GM23338 (cell line): ENCODE measurements at regions not wholly inside any gene's neighbourhood (a gene's known extent, or its start where the extent isn't known, plus 50 kb on each side); places are given as distances from the start of the nearest gene placed in this dataset.

Experiments used
- ATAC-seq: fragments of 200-7000 bp; cut with Tn5 transposase; 3 replicates; pipeline ENCODE4 v1.9.1; 2020
- DNase-seq: peaks from one replicate; pipeline ENCODE4 v3.0.0-alpha.2; 2015; ENCODE audit warnings: low spot score
- H2AFZ ChIP-seq: fragments of 200-600 bp; sonication (generic); 2 replicates; pipeline ENCODE4 v1.8.0; 2016; ENCODE audit warnings: antibody characterized with exemption, mild to moderate bottlenecking, moderate library complexity
- H3F3A ChIP-seq: fragments of 200-600 bp; sonication (generic); replicated peaks from 2 replicates; pipeline ENCODE4 v1.8.0; 2017; ENCODE audit warnings: antibody characterized with exemption, mixed run types, low read depth
- H3K27ac ChIP-seq: fragments of 200-600 bp; sonication (generic); 2 replicates; pipeline ENCODE4 v1.6.1; 2016; ENCODE audit warnings: low read depth
- H3K27me3 ChIP-seq: fragments of 200-600 bp; sonication (generic); 2 replicates; pipeline ENCODE4 v1.8.0; 2016; ENCODE audit warnings: mild to moderate bottlenecking, mixed run types, moderate library complexity; ENCODE audit not compliant: insufficient read depth
- H3K36me3 ChIP-seq: fragments of 200-600 bp; sonication (generic); 2 replicates; pipeline ENCODE4 v1.8.0; 2016; ENCODE audit warnings: mild to moderate bottlenecking; ENCODE audit not compliant: insufficient read depth
- H3K4me1 ChIP-seq: fragments of 200-600 bp; sonication (generic); 2 replicates; pipeline ENCODE4 v1.8.0; 2016; ENCODE audit warnings: mild to moderate bottlenecking, moderate library complexity; ENCODE audit not compliant: insufficient read depth
- H3K4me2 ChIP-seq: fragments of 200-600 bp; sonication (generic); 2 replicates; pipeline ENCODE4 v1.7.1; 2017; ENCODE audit warnings: mixed run types
- H3K4me3 ChIP-seq: fragments of 200-600 bp; sonication (generic); 2 replicates; pipeline ENCODE4 v1.6.1; 2016; ENCODE audit warnings: mixed run types
- H3K79me2 ChIP-seq: fragments of 200-600 bp; sonication (generic); replicated peaks from 2 replicates; pipeline ENCODE4 v1.8.0; 2017; ENCODE audit warnings: mild to moderate bottlenecking; ENCODE audit not compliant: insufficient read depth
- H3K9me2 ChIP-seq: fragments of 200-600 bp; sonication (generic); 2 replicates; pipeline ENCODE4 v1.8.0; 2017; ENCODE audit not compliant: insufficient read depth
- H4K20me1 ChIP-seq: fragments of 200-600 bp; sonication (generic); replicated peaks from 2 replicates; pipeline ENCODE4 v1.8.0; 2017; ENCODE audit warnings: mild to moderate bottlenecking; ENCODE audit not compliant: insufficient read depth
- H3K27ac Mint-ChIP-seq: 2 replicates; pipeline ENCODE4 v1.8.0; 2020; ENCODE audit warnings: inconsistent platforms, mild to moderate bottlenecking, moderate library complexity, mixed read lengths
- H3K27me3 Mint-ChIP-seq: 3 replicates; pipeline ENCODE4 v1.8.0; 2022; ENCODE audit warnings: low read depth, mild to moderate bottlenecking, moderate library complexity, mixed read lengths, inconsistent platforms; ENCODE audit not compliant: insufficient read depth, poor library complexity
- H3K36me3 Mint-ChIP-seq: 3 replicates; pipeline ENCODE4 v1.8.0; 2021; ENCODE audit warnings: low read depth, mild to moderate bottlenecking, inconsistent platforms, moderate library complexity, mixed read lengths
- H3K4me1 Mint-ChIP-seq: 3 replicates; pipeline ENCODE4 v1.8.0; 2020; ENCODE audit warnings: mild to moderate bottlenecking, inconsistent platforms, mixed read lengths
- H3K4me3 Mint-ChIP-seq: 3 replicates; pipeline ENCODE4 v1.8.0; 2021; ENCODE audit warnings: moderate library complexity, mild to moderate bottlenecking, inconsistent platforms, mixed read lengths
- H3K9me3 Mint-ChIP-seq: 3 replicates; pipeline ENCODE4 v1.8.0; 2020; ENCODE audit warnings: moderate library complexity, mild to moderate bottlenecking, inconsistent platforms, mixed read lengths
- CREB1 ChIP-seq: fragments of 250-450 bp; sonication (Bioruptor Pico); IDR thresholded peaks from 2 replicates; pipeline ENCODE4 v1.5.0; 2020; ENCODE audit warnings: low read depth, mild to moderate bottlenecking, moderate library complexity
- EZH2 ChIP-seq: fragments of 200-600 bp; sonication (generic); IDR thresholded peaks from one replicate; pipeline ENCODE4 v1.8.0; 2017; ENCODE audit warnings: antibody characterized with exemption, mild to moderate bottlenecking, low read depth; ENCODE audit not compliant: unreplicated experiment
- EZH2phosphoT487 ChIP-seq: fragments of 200-600 bp; sonication (generic); IDR thresholded peaks from one replicate; pipeline ENCODE4 v1.8.1; 2018; ENCODE audit warnings: antibody characterized with exemption; ENCODE audit not compliant: unreplicated experiment
- JUNB ChIP-seq: IDR thresholded peaks from one replicate; pipeline ENCODE4 v1.6.1; 2016; ENCODE audit warnings: antibody characterized with exemption; ENCODE audit not compliant: unreplicated experiment
- NANOG ChIP-seq: IDR thresholded peaks from 2 replicates; pipeline ENCODE4 v1.6.1; 2016; ENCODE audit warnings: antibody characterized with exemption, borderline replicate concordance
- POLR2AphosphoS5 ChIP-seq: IDR thresholded peaks from 2 replicates; pipeline ENCODE4 v1.6.1; 2016; ENCODE audit warnings: antibody characterized with exemption, low read depth
- STAT1 ChIP-seq: IDR thresholded peaks from one replicate; pipeline ENCODE4 v1.6.1; 2016; ENCODE audit warnings: antibody characterized with exemption; ENCODE audit not compliant: unreplicated experiment
- ZNF114 ChIP-seq: fragments of 250-450 bp; sonication (Bioruptor Pico); IDR thresholded peaks from 2 replicates; pipeline ENCODE4 v1.5.0; 2020; ENCODE audit warnings: mild to moderate bottlenecking, moderate library complexity
- ZNF331 ChIP-seq: fragments of 250-450 bp; sonication (Bioruptor Pico); IDR thresholded peaks from 2 replicates; pipeline ENCODE4 v1.5.0; 2020; ENCODE audit warnings: low read depth, mild to moderate bottlenecking, moderate library complexity
- TF ChIP-seq, protein P1 (sequence below): IDR thresholded peaks from 2 replicates; pipeline ENCODE4 v1.6.1; 2016; ENCODE audit warnings: antibody characterized with exemption
- TF ChIP-seq, protein P2 (sequence below): fragments of 250-450 bp; sonication (Bioruptor Pico); IDR thresholded peaks from 2 replicates; pipeline ENCODE4 v1.5.0; 2020; ENCODE audit warnings: mild to moderate bottlenecking, moderate library complexity
- TF ChIP-seq, protein P3 (sequence below), 2 experiments: fragments of 200-600 bp in 1 of 2; sonication (generic) in 1 of 2; conservative IDR thresholded peaks; 2 replicates each; pipeline versions ENCODE4 v1.5.1 to v1.6.1; 2016 to 2017; ENCODE audit warnings: antibody characterized with exemption in 2 of 2, low read depth in 2 of 2, mild to moderate bottlenecking in 2 of 2, moderate library complexity in 1 of 2

DNA sequence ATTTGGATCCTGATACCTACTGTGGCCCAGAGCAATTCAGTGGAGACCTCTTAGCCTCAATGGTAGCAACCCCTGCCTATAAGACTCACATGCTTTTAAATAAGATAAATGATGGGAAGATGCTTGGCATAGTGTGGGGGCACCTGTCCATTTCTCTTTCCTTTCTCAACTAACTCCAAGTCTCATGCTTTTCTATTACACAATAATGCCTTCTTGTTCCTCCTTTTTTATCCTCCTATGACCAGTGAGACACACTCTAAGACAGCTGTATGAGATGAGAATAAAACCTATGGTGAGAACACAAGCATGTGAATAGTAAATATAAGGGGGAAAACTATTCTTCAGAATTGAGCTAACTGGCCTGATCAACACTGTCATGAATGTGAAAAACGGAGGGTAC is 147.0 kb upstream of the STXBP5 start:
- Histone ChIP-seq H3K27me3 (no peaks in the 10 kb centered on the region), H3K9me2 (peaks cover 7% of the 10 kb centered on the region), H3K4me3 (no peak overlapping the region), H3K27ac (no peak overlapping the region), H3F3A (no peaks in the 10 kb centered on the region), H3K4me1 (peaks cover 11% of the 10 kb centered on the region), H3K4me2 (no peak overlapping the region), H2AFZ (no peak overlapping the region), H4K20me1 (no peaks in the 10 kb centered on the region), H3K36me3 (no peaks in the 10 kb centered on the region), H3K79me2 (no peaks in the 10 kb centered on the region)
- no peak overlapping the region for H3K27ac Mint-ChIP-seq
- peaks cover 29% of the 10 kb centered on the region for H3K4me1 Mint-ChIP-seq
- H3K27me3 Mint-ChIP-seq, result no peaks in the 10 kb centered on the region
- no peaks in the 10 kb centered on the region; the same call in 2 of the 3 replicates for H3K9me3 Mint-ChIP-seq
- no peak for ATAC-seq
- no peak overlapping the region for H3K4me3 Mint-ChIP-seq
- DNase-seq, result no peak
- no peak for TF ChIP-seq STAT1
- no peak for TF ChIP-seq CREB1
- TF ChIP-seq ZNF114 (CRISPR knock-in tag), result no peak
- TF ChIP-seq EZH2, result no peak
- TF ChIP-seq, protein P1, sequence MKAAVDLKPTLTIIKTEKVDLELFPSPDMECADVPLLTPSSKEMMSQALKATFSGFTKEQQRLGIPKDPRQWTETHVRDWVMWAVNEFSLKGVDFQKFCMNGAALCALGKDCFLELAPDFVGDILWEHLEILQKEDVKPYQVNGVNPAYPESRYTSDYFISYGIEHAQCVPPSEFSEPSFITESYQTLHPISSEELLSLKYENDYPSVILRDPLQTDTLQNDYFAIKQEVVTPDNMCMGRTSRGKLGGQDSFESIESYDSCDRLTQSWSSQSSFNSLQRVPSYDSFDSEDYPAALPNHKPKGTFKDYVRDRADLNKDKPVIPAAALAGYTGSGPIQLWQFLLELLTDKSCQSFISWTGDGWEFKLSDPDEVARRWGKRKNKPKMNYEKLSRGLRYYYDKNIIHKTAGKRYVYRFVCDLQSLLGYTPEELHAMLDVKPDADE, result no peak
- H3K36me3 Mint-ChIP-seq, result no peaks in the 10 kb centered on the region

DNA sequence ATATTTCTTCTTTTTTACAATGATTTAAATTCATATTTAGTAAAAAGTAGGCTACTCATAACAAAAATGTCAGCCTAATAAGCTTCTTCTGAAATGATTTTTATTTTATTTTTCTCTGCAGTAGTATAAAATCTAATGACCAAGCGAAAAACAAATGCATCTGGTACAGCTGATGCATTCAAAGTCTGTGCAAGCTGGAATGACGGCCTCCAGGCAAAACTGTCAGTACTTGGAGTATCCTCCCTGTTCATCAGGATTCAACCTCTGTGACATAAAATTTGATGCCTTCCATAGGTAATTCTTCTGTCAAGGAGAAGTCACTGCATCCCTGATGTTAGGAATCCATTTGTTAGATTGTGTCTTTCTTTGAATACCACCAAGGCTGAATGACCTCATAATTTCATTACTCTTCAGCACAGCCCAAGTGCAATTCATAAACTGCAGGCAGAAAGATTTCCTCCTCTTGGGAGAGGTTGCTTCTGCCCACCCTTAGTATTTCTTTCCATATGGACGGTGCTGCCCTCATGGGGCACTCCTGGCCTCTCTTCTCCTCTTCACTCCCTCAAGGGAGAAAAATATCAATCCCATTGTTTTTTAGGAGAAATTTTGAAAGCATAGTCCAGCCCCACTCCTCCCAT is 146.4 kb upstream of the STXBP5 start:
- H3K9me2 ChIP-seq, result peaks cover 5% of the 10 kb centered on the region
- H2AFZ ChIP-seq, result no peak overlapping the region
- peaks cover 11% of the 10 kb centered on the region for H3K4me1 ChIP-seq
- no peaks in the 10 kb centered on the region for H3K79me2 ChIP-seq
- DNase-seq (no peak), ATAC-seq (no peak)
- H3K4me3 ChIP-seq, result no peak overlapping the region
- Mint-ChIP-seq H3K27ac (no peak overlapping the region), H3K4me1 (peaks cover 24% of the 10 kb centered on the region), H3K9me3 (no peaks in the 10 kb centered on the region; the same call in 2 of the 3 replicates), H3K36me3 (no peaks in the 10 kb centered on the region), H3K27me3 (no peaks in the 10 kb centered on the region), H3K4me3 (no peak overlapping the region)
- H3K27me3 ChIP-seq, result no peaks in the 10 kb centered on the region
- H3F3A ChIP-seq, result no peaks in the 10 kb centered on the region
- H3K36me3 ChIP-seq, result no peaks in the 10 kb centered on the region
- H3K4me2 ChIP-seq, result no peak overlapping the region
- H4K20me1 ChIP-seq, result no peaks in the 10 kb centered on the region
- H3K27ac ChIP-seq, result no peak overlapping the region
- TF ChIP-seq POLR2AphosphoS5 (no peak), EZH2 (no peak), ZNF114 (CRISPR knock-in tag) (no peak), JUNB (no peak), EZH2phosphoT487 (no peak), NANOG (no peak), ZNF331 (CRISPR knock-in tag) (no peak)
- TF ChIP-seq, protein P1, result no peak
- TF ChIP-seq, protein P2, sequence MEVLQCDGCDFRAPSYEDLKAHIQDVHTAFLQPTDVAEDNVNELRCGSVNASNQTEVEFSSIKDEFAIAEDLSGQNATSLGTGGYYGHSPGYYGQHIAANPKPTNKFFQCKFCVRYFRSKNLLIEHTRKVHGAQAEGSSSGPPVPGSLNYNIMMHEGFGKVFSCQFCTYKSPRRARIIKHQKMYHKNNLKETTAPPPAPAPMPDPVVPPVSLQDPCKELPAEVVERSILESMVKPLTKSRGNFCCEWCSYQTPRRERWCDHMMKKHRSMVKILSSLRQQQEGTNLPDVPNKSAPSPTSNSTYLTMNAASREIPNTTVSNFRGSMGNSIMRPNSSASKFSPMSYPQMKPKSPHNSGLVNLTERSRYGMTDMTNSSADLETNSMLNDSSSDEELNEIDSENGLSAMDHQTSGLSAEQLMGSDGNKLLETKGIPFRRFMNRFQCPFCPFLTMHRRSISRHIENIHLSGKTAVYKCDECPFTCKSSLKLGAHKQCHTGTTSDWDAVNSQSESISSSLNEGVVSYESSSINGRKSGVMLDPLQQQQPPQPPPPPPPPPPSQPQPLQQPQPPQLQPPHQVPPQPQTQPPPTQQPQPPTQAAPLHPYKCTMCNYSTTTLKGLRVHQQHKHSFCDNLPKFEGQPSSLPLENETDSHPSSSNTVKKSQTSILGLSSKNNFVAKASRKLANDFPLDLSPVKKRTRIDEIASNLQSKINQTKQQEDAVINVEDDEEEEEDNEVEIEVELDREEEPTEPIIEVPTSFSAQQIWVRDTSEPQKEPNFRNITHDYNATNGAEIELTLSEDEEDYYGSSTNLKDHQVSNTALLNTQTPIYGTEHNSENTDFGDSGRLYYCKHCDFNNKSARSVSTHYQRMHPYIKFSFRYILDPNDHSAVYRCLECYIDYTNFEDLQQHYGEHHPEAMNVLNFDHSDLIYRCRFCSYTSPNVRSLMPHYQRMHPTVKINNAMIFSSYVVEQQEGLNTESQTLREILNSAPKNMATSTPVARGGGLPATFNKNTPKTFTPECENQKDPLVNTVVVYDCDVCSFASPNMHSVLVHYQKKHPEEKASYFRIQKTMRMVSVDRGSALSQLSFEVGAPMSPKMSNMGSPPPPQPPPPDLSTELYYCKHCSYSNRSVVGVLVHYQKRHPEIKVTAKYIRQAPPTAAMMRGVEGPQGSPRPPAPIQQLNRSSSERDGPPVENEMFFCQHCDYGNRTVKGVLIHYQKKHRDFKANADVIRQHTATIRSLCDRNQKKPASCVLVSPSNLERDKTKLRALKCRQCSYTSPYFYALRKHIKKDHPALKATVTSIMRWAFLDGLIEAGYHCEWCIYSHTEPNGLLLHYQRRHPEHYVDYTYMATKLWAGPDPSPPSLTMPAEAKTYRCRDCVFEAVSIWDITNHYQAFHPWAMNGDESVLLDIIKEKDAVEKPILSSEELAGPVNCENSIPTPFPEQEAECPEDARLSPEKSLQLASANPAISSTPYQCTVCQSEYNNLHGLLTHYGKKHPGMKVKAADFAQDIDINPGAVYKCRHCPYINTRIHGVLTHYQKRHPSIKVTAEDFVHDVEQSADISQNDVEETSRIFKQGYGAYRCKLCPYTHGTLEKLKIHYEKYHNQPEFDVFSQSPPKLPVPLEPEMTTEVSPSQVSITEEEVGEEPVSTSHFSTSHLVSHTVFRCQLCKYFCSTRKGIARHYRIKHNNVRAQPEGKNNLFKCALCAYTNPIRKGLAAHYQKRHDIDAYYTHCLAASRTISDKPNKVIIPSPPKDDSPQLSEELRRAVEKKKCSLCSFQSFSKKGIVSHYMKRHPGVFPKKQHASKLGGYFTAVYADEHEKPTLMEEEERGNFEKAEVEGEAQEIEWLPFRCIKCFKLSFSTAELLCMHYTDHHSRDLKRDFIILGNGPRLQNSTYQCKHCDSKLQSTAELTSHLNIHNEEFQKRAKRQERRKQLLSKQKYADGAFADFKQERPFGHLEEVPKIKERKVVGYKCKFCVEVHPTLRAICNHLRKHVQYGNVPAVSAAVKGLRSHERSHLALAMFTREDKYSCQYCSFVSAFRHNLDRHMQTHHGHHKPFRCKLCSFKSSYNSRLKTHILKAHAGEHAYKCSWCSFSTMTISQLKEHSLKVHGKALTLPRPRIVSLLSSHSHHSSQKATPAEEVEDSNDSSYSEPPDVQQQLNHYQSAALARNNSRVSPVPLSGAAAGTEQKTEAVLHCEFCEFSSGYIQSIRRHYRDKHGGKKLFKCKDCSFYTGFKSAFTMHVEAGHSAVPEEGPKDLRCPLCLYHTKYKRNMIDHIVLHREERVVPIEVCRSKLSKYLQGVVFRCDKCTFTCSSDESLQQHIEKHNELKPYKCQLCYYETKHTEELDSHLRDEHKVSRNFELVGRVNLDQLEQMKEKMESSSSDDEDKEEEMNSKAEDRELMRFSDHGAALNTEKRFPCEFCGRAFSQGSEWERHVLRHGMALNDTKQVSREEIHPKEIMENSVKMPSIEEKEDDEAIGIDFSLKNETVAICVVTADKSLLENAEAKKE, result no peak
- TF ChIP-seq, protein P3, sequence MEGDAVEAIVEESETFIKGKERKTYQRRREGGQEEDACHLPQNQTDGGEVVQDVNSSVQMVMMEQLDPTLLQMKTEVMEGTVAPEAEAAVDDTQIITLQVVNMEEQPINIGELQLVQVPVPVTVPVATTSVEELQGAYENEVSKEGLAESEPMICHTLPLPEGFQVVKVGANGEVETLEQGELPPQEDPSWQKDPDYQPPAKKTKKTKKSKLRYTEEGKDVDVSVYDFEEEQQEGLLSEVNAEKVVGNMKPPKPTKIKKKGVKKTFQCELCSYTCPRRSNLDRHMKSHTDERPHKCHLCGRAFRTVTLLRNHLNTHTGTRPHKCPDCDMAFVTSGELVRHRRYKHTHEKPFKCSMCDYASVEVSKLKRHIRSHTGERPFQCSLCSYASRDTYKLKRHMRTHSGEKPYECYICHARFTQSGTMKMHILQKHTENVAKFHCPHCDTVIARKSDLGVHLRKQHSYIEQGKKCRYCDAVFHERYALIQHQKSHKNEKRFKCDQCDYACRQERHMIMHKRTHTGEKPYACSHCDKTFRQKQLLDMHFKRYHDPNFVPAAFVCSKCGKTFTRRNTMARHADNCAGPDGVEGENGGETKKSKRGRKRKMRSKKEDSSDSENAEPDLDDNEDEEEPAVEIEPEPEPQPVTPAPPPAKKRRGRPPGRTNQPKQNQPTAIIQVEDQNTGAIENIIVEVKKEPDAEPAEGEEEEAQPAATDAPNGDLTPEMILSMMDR (conservative IDR thresholded peaks at IDR 0.05; ENCODE audit: low read depth in 2 of 2), result no peak
